ENCODE measurements at regions not wholly inside any gene's neighbourhood (a gene's known extent, or its start where the extent isn't known, plus 50 kb on each side); places are given as distances from the start of the nearest gene placed in this dataset.

DNA sequence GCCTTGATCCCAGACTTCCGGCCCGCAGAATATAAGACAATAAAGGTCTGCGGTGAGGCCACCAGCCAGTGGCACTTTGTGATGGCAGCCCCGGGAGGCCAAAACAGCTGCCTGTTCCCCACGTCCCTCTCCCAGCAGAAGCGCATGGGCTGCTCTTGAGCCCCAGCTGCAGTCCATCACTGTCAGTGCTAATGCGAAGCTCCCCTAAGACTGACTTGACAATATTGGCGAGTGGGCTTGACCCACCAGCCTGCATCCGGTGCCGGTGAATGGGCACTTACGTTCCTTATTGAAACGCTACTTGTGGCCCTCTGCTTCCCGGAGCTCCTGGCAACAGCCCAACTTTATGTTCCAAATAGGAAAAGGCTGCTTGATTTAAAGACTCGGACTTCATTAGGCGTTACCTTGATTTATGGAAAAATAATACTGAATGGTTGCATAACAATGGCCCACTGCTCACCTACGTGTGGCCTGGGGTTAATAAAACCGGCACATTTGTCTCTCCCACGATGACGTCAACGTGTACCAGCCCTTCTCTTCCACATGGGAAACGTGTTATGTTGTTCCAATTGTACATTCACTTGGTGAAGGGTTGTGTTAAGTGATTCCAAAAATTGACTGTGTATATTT is 93.4 kb upstream of the SEPTIN5 start:
- TF ChIP-seq TEAD4 (IDR thresholded peaks at IDR 0.05) (no peak), TAF1 (IDR thresholded peaks at IDR 0.05; ENCODE audit: low read depth) (no peak), EGR1 (IDR thresholded peaks at IDR 0.05) (no peak), YY1 (IDR thresholded peaks at IDR 0.05; ENCODE audit: low read depth) (no peak), CREB1 (IDR thresholded peaks at IDR 0.05; ENCODE audit: low read depth) (no peak), RAD21 (IDR thresholded peaks at IDR 0.05; ENCODE audit: low read depth) (no peak), TCF12 (IDR thresholded peaks at IDR 0.05; ENCODE audit: low read depth) (no peak), EP300 (IDR thresholded peaks at IDR 0.05; ENCODE audit: borderline replicate concordance) (no peak), CEBPB (IDR thresholded peaks at IDR 0.05) (0 out of 2 replicates have a peak, but pooled peaks have one; percentile 29), ZBTB7A (IDR thresholded peaks at IDR 0.05; ENCODE audit: low read depth) (no peak), FOXM1 (IDR thresholded peaks at IDR 0.05; ENCODE audit: borderline replicate concordance, low read depth) (no peak)
- TF ChIP-seq, protein P1, sequence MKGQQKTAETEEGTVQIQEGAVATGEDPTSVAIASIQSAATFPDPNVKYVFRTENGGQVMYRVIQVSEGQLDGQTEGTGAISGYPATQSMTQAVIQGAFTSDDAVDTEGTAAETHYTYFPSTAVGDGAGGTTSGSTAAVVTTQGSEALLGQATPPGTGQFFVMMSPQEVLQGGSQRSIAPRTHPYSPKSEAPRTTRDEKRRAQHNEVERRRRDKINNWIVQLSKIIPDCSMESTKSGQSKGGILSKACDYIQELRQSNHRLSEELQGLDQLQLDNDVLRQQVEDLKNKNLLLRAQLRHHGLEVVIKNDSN (IDR thresholded peaks at IDR 0.05): no peak
- TF ChIP-seq, protein P2, sequence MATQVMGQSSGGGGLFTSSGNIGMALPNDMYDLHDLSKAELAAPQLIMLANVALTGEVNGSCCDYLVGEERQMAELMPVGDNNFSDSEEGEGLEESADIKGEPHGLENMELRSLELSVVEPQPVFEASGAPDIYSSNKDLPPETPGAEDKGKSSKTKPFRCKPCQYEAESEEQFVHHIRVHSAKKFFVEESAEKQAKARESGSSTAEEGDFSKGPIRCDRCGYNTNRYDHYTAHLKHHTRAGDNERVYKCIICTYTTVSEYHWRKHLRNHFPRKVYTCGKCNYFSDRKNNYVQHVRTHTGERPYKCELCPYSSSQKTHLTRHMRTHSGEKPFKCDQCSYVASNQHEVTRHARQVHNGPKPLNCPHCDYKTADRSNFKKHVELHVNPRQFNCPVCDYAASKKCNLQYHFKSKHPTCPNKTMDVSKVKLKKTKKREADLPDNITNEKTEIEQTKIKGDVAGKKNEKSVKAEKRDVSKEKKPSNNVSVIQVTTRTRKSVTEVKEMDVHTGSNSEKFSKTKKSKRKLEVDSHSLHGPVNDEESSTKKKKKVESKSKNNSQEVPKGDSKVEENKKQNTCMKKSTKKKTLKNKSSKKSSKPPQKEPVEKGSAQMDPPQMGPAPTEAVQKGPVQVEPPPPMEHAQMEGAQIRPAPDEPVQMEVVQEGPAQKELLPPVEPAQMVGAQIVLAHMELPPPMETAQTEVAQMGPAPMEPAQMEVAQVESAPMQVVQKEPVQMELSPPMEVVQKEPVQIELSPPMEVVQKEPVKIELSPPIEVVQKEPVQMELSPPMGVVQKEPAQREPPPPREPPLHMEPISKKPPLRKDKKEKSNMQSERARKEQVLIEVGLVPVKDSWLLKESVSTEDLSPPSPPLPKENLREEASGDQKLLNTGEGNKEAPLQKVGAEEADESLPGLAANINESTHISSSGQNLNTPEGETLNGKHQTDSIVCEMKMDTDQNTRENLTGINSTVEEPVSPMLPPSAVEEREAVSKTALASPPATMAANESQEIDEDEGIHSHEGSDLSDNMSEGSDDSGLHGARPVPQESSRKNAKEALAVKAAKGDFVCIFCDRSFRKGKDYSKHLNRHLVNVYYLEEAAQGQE (IDR thresholded peaks at IDR 0.05; ENCODE audit: low read depth): no peak
- TF ChIP-seq, protein P3, sequence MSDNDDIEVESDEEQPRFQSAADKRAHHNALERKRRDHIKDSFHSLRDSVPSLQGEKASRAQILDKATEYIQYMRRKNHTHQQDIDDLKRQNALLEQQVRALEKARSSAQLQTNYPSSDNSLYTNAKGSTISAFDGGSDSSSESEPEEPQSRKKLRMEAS (IDR thresholded peaks at IDR 0.05): no peak
